Right atrium auricular region (tissue), 2 donors: ENCODE measurements at regions not wholly inside any gene's neighbourhood (a gene's known extent, or its start where the extent isn't known, plus 50 kb on each side); places are given as distances from the start of the nearest gene placed in this dataset.

ENCODE experiments used
- DNase-seq: peaks from one replicate; pipeline ENCODE4 v3.0.0-alpha.2; 2019; ENCODE audit warnings: low spot score
- H3K27ac ChIP-seq, 2 donors: fragments of 200-600 bp; sonication (generic); 1 replicate in 1 of 2; 2 replicates in 1 of 2; pipeline ENCODE4 v1.5.1; 2016 to 2019
- H3K27me3 ChIP-seq, 2 donors: fragments of 200-600 bp; sonication (generic); one replicate each; pipeline versions ENCODE4 v1.5.1 to v1.6.0; 2017 to 2019
- H3K36me3 ChIP-seq: fragments of 200-600 bp; sonication (generic); one replicate; pipeline ENCODE4 v1.5.1; 2016
- H3K4me1 ChIP-seq, 2 donors: fragments of 200-600 bp; sonication (generic); one replicate each; pipeline versions ENCODE4 v1.5.1 to v1.6.0; 2017 to 2019
- H3K4me3 ChIP-seq, 2 donors: fragments of 200-600 bp; sonication (generic); 1 replicate in 1 of 2; 2 replicates in 1 of 2; pipeline ENCODE4 v1.5.1; 2017 to 2019; ENCODE audit warnings: mild to moderate bottlenecking in 1 of 2, moderate library complexity in 1 of 2
- H3K9me3 ChIP-seq, 2 donors: fragments of 200-600 bp; sonication (generic); one replicate each; pipeline ENCODE4 v1.5.1; 2019
- CTCF ChIP-seq, 2 donors: fragments of 200-600 bp; sonication (generic); IDR thresholded peaks; one replicate each; pipeline ENCODE4 v1.5.1; 2019; ENCODE audit warnings: antibody characterized with exemption in 2 of 2

GRCh38 chr15:93861413-93861812, 369.9 kb upstream of the MCTP2 start:
- TF ChIP-seq CTCF (IDR thresholded peaks at IDR 0.05): no peak
- H3K27ac ChIP-seq: no peak overlapping the region

GRCh38 chr15:93860701-93861100, 370.7 kb upstream of the MCTP2 start:
- H3K27me3 ChIP-seq: no peaks in the 10 kb centered on the region
- DNase-seq: no peak
- no peak for TF ChIP-seq CTCF (IDR thresholded peaks at IDR 0.05)
- H3K27ac ChIP-seq: no peak overlapping the region
- H3K4me1 ChIP-seq: no peaks in the 10 kb centered on the region
- no peak overlapping the region for H3K4me3 ChIP-seq
- no peaks in the 10 kb centered on the region for H3K36me3 ChIP-seq
- H3K9me3 ChIP-seq: no peaks in the 10 kb centered on the region

More at GRCh38 chr15:93861413-93861812, 369.9 kb upstream of the MCTP2 start:
- H3K4me1 ChIP-seq: no peaks in the 10 kb centered on the region
- no peaks in the 10 kb centered on the region for H3K27me3 ChIP-seq
- no peak for DNase-seq
- H3K36me3 ChIP-seq: no peaks in the 10 kb centered on the region
- H3K9me3 ChIP-seq: no peaks in the 10 kb centered on the region
- no peak overlapping the region for H3K4me3 ChIP-seq

GRCh38 chr15:93859176-93859575, 372.2 kb upstream of the MCTP2 start:
- Histone ChIP-seq H3K27me3 (no peaks in the 10 kb centered on the region), H3K9me3 (no peaks in the 10 kb centered on the region), H3K4me1 (no peaks in the 10 kb centered on the region), H3K4me3 (no peak overlapping the region), H3K27ac (no peak overlapping the region), H3K36me3 (no peaks in the 10 kb centered on the region)
- no peak for TF ChIP-seq CTCF (IDR thresholded peaks at IDR 0.05)
- DNase-seq: no peak

GRCh38 chr15:93855181-93855826, 376.1 kb upstream of the MCTP2 start:
- TF ChIP-seq CTCF (IDR thresholded peaks at IDR 0.05): no peak
- Histone ChIP-seq H3K9me3 (no peaks in the 10 kb centered on the region), H3K36me3 (no peaks in the 10 kb centered on the region), H3K4me3 (no peak overlapping the region), H3K27ac (no peak overlapping the region), H3K27me3 (no peaks in the 10 kb centered on the region), H3K4me1 (no peaks in the 10 kb centered on the region)
- DNase-seq: no peak

GRCh38 chr15:93854088-93854487, 377.3 kb upstream of the MCTP2 start:
- no peaks in the 10 kb centered on the region for H3K36me3 ChIP-seq
- no peak overlapping the region for H3K27ac ChIP-seq
- no peaks in the 10 kb centered on the region for H3K9me3 ChIP-seq
- H3K4me3 ChIP-seq: no peak overlapping the region
- H3K4me1 ChIP-seq: no peaks in the 10 kb centered on the region
- TF ChIP-seq CTCF (IDR thresholded peaks at IDR 0.05): no peak
- no peaks in the 10 kb centered on the region for H3K27me3 ChIP-seq
- DNase-seq: no peak

- no peak overlapping the region for H3K27ac ChIP-seq
- H3K36me3 ChIP-seq: no peaks in the 10 kb centered on the region
- H3K4me3 ChIP-seq: no peak overlapping the region
- no peaks in the 10 kb centered on the region for H3K9me3 ChIP-seq
- TF ChIP-seq CTCF (IDR thresholded peaks at IDR 0.05): no peak
- no peaks in the 10 kb centered on the region for H3K4me1 ChIP-seq
- no peak for DNase-seq
- no peaks in the 10 kb centered on the region for H3K27me3 ChIP-seq
These were observed 378.6 kb upstream of the MCTP2 start for GRCh38 chr15:93852761-93853160.
